Suppressor macrophage treated with lipopolysaccharide for 4 hours (primary cell): ENCODE measurements at regions not wholly inside any gene's neighbourhood (a gene's known extent, or its start where the extent isn't known, plus 50 kb on each side); places are given as distances from the start of the nearest gene placed in this dataset.
A peak's percentile ranks its signal among the peaks of the same experiment; 100 is the strongest.

ENCODE experiments used
- DNase-seq: peaks from one replicate; pipeline ENCODE4 v3.0.0-alpha.2; 2020

- no peak for DNase-seq
Observed at GRCh38 chr9:89796606-89797005, 191.8 kb downstream of the GADD45G start.

- no peak for DNase-seq
Observed at GRCh38 chr9:89797255-89797654, 192.4 kb downstream of the GADD45G start.

GRCh38 chr9:89797937-89798455 lies 193.2 kb downstream of the GADD45G start:
- DNase-seq: no peak

DNA sequence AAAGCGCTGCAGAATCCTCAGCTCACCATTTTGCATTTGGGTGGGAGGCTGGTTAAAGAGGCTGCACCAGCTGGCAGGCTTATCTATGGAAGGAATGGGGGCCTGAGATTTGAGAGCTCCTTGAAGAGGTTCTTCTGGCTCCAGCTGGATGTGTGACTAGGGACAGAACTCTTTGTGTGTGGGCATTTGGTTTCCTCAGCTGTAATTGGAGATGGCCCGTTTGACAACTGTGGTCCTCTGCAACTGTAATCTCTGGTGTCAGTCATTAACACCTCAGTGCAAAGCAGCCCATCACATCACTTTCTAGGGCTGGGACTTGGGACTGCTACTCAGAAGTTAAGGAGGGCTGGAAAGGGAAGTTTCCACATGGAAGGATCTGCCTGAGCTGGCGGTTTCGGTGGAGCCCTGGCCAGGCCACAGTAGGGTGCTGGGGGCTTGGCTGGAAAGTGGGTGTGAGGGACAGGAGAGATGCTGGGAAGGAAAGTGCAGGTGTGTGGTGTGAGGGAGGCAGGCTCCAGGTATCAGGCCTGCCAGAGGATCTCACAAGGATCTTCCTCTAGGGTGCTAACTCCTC lies 193.8 kb downstream of the GADD45G start:
- no peak for DNase-seq

GRCh38 chr9:89799221-89799620 lies 194.4 kb downstream of the GADD45G start:
- DNase-seq: no peak

DNA sequence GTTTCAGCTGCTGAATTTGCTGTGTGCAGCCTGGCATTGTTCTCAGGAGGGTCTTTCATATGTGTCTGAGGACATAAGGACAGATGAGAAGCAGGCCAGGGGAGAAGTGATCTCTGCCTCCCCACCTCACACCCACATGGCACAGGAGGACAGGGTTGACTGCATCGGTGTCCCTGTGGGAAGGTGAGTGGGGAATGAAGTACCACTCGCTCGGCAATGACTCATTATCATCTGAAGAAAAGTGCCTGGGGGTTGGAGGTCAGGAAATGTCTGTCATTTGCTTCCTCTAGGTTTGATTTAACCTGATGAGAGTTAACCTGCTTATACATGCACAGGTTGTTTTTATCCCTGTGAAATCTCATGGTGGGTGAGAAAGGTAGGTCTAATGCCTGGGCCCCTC lies 195.0 kb downstream of the GADD45G start:
- DNase-seq: no peak

- DNase-seq: peak; percentile 54
Observed at GRCh38 chr9:89801341-89801740, 196.5 kb downstream of the GADD45G start.

- no peak for DNase-seq
Observed at GRCh38 chr9:89801742-89802670, 197.2 kb downstream of the GADD45G start.

DNA sequence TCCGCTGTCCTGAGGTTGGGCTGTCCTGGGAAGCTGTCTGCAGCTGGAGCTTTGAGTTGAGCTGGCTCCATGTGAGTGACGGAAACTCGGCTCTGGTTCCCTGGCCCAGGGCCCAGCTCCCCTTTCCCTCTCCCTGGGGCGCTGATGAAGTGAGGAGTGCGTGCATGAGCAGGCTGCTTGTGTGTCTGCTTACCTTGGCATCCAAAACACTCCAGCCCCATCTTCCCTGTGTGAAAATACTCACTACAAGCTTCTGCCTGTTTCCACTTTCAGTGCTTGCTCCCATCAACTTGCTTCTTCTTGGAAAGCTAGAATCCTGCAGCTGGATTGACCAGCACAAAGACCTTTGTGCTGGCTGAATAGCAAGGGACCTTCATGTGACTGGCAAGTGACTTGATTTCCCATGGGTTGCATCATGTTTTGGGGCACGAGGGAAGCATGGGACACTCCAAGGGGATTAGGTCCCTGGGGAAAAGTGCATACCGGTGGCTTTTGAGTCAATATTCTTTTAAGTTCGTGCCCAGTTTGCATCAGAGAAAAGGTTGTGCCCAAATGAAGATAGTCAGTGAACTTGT lies 198.1 kb downstream of the GADD45G start:
- no peak for DNase-seq

DNA sequence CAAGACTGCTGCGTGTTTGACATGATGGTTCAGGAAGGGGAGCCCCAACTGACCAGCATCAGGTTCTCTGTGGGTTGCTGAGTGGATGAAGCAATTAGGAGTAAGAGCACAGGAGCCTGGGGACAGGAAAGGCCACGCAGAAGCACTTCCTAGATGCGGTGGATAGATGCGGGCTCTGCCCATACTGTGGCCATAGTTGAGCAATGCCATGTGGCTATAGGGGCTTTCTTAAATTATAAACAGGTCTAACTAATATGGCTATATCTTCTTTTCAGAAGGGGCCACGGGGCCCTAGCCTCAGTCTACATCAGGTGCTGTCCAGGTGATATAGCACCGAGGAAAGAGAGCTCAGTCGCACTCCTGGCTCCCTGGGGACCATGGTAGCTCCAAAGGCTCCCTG lies 198.6 kb downstream of the GADD45G start:
- no peak for DNase-seq

DNA sequence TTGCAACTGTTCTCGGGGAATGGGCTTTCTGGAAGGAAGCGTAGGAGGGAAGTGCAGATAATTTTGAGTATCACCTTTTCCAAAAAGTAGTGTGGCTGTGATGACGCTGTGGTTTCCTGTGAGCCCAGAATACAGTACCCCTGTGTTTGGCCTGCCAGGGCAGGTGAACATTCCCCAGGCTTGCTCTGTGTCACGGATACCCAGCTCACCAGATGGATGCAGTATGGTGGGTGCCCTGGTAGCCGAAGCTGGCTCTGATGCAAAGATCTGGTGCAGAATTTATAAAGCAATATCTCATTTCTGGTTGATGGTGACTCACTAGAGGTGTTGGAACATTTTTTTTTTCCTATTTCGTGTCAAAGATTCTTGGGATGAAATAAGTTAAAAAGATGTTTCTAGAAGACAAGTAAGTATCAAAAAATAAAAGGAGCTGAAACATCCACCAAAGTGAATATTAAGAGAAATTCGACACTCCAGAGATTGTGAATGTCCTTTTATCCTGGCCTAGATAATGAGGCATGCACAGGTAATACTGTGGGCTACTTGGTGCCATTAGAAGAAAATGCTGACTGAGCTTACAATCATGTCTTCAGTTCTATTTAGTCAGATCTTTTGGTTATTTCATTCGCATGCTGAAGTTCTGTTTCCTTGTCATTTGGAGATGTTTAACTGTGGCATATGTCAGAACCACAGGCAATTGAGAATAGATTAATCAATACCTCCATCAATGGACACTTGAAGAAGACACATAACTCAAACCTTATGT lies 200.1 kb downstream of the GADD45G start:
- DNase-seq: no peak

DNA sequence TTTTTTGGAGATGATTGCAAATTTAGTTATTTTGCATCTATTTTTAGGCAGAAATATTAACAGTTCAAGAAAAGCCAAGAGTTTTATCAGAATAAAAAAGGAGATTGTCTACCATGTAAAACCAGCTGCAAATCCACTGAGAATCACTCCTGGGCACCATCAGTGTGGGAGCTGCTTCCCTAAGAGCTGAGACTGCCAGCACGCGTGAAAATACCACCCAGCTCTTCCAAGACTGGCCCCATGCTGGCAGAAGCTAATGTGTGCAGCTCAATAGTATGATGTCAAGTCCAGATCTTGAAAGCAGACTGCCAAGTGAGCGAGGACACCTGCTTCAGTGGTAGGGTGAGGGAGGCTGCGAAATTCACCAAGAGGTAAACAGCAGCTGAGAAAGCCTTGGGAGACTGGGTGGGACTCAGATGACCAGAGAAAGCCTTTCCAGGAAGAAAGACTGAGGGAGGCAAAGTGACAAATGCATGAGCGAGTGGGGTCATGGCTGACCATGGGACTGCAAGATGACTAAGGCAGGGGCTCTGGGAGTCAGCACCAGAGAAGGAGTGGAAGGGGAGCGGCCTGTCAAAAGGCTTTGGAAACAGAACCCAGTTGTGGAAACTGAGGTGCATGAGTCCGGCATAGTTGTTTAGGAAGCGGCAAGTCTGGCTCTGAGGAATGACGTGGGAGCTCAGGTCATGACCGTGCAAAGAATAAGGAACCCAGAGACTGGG lies 200.9 kb downstream of the GADD45G start:
- DNase-seq: peak; percentile 47

DNA sequence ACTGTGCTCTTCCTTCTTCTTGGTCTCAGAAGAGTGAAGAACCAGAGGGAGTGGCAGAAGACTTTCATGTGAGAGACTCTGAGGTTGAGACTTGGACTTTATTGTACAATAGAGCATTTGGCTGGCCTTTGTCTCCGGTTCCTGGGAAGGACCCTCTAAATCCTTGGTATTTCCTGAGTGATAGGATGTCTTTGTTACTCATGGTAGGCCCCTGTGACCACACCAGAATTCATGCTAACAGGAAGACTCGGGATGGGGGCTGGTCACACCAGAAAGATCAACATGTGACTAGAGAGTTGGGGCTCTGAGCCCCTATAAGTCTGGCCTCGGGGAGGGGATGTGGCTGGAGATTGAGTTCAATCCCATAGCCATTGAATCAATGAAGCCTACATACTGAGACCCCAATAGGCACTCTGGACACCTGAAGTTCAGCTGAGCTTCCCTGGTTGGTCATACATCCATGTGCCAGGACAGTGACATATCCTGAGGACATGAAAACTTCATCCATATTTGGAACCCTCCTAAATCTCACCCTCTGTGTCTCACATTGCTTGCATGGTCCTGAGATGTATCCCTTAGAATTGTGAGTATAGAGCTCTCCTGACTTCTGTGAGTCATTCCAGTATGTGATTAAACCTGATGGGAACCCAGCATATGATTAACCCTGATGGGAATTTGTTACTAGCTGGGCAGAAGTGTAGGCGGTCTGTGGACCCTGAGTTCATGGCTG lies 201.7 kb downstream of the GADD45G start:
- no peak for DNase-seq

GRCh38 chr9:89807101-89807395 lies 202.2 kb downstream of the GADD45G start:
- DNase-seq: no peak

DNA sequence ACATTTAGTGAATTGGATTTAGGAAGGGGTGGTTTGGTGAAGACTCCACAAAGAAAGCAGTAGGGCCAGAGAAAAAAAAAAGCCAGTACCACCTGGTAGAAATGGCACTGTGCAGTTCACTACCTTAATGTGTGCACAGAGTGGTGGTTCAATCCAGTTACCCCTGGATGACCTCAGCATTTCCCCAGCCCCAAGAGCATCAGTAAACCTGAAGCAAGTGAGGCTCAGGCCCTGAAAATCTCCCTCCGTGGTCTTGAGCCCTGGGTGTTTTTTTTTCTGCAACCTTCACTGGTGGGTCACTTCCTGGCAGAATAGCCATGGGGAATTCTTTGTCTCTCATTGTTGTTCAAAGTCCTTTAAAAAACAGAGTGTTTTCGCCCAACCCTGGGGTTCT lies 202.9 kb downstream of the GADD45G start:
- no peak for DNase-seq

DNA sequence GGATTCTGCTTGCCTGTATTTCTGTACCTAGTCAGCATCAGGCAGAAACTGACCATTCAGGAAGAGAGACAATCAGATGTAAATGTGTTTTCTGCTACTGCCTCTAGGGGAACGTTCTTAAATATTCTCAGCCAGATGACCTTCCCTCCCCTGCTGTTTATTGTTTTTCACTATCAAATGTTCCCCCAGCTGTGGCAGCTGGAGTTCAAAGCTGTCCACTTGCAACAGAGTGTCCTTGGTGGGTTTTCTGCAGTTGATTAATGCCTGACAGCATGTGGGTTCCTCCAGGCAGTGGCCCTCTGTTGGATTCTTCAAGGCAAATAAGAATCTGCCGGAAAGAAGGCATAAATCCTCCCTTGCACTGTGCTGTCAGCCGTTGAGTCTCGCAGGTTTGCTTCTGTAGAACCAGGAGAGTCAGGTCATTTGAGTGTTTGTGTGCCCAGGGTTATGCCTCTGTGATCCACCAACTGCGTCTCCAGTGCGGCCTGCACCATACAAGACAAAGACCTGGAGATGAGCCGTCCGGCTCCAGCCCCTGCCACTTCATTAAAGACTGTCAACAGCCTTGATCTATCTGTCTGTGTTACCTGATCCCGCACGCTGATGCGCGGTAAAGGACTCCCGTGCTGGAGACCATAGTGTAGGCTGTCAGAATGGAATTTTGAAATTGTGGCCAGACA lies 203.4 kb downstream of the GADD45G start:
- DNase-seq: no peak

DNA sequence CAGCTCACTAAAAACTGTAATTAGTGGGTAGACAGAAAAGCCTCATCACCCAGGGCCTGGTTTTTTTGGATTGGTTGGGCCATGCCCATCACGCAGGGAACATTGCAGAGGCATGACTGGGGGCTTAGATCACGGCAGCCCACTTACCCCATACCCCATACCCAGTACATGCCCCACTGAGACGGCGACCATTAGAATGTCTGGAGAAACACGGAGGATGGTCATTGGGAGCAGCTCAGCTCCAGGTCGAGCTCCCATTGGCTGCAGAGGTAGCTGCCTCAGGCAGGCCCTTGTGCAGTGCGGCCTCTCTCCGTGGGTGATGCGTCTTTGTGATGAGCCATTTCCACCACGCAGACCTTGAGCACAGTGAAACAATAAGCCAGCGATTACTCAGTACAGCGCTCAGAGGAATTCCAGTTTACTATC lies 204.0 kb downstream of the GADD45G start:
- DNase-seq: no peak

GRCh38 chr9:89810431-89810830 lies 205.6 kb downstream of the GADD45G start:
- no peak for DNase-seq

DNA sequence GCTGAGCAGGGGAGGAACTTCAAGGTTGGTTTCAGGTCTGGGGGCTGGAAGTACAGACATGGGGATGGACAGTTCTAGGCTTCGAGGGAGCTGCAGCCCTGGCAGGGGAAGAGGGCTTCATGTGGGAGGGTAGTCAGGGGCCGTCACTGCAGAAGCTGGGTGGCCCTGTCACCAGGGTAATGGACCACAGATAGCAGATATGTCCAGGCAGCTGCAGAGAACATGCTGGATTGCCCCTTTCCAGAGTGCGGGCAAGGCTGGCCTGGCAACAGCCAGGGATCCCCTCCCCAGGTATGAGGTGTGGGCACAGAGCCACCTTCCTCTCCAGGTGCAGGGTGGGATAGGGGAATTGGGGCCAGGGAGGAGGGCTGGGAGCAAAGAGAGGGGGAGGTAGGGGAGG lies 206.5 kb downstream of the GADD45G start:
- DNase-seq: no peak

- no peak for DNase-seq
Observed at GRCh38 chr9:89811886-89812450, 207.2 kb downstream of the GADD45G start.
